Endothelial cell of umbilical vein (primary cell): ENCODE measurements at regions not wholly inside any gene's neighbourhood (a gene's known extent, or its start where the extent isn't known, plus 50 kb on each side); places are given as distances from the start of the nearest gene placed in this dataset.

Source experiments
- BruUV-seq: library from RNA; stranded (reverse); fragments of 400-500 nt; replicated peaks from 2 replicates; lab custom pipeline; 2021; lab: Mats Ljungman, UMichigan
- CTCF ChIA-PET: fragments of 300-600, 350-600 bp; sonication (Branson Sonifier 250); formaldehyde crosslinking; loops from one replicate; lab custom pipeline; 2021; ENCODE audit warnings: antibody characterized with exemption, inconsistent platforms; lab: Charles Lee
- POLR2A ChIA-PET: fragments of 300-600, 350-600 bp; sonication (Branson Sonifier 250); formaldehyde crosslinking; loops from one replicate; lab custom pipeline; 2021; ENCODE audit warnings: antibody characterized with exemption, inconsistent platforms; lab: Charles Lee
- DNase-seq: peaks from one replicate; pipeline ENCODE4 v3.0.0-alpha.2; 2011; ENCODE audit warnings: low read depth, low spot score
- FAIRE-seq: peaks from 2 replicates; lab custom pipeline; 2011; peaks lifted over from hg19 to GRCh38; lab: Jason Lieb, UNC
- H2AFZ ChIP-seq: 2 replicates; pipeline ENCODE4 v1.6.0; 2012; ENCODE audit warnings: low read depth, low read length, control low read depth, inconsistent platforms
- H3K27ac ChIP-seq: 2 replicates; pipeline ENCODE4 v1.5.1; 2011; ENCODE audit warnings: low read depth, mild to moderate bottlenecking, control low read depth, low read length, moderate library complexity; ENCODE audit not compliant: insufficient read depth
- H3K27me3 ChIP-seq, 2 experiments: 2 replicates each; pipeline versions ENCODE4 v1.6.0 to v1.6.1; 2011; ENCODE audit warnings: low read length in 2 of 2, mixed read lengths in 1 of 2; ENCODE audit not compliant: control insufficient read depth in 2 of 2, insufficient read depth in 2 of 2
- H3K36me3 ChIP-seq, 2 experiments: 2 replicates in 1 of 2; 3 replicates in 1 of 2; pipeline ENCODE4 v1.5.1; 2011; ENCODE audit warnings: low read length in 2 of 2, mild to moderate bottlenecking in 1 of 2, moderate library complexity in 1 of 2; ENCODE audit not compliant: control insufficient read depth in 2 of 2, insufficient read depth in 2 of 2; ENCODE audit errors: extremely low read depth in 1 of 2
- H3K4me1 ChIP-seq: 3 replicates; pipeline ENCODE4 v1.5.1; 2011; ENCODE audit warnings: mild to moderate bottlenecking, low read length; ENCODE audit not compliant: control insufficient read depth, insufficient read depth; ENCODE audit errors: extremely low read depth
- H3K4me2 ChIP-seq: 2 replicates; pipeline ENCODE4 v1.6.1; 2011; ENCODE audit warnings: low read length, control low read depth, mixed read lengths; ENCODE audit not compliant: insufficient read depth
- H3K4me3 ChIP-seq, 3 experiments: fragments of 200-600 bp in 1 of 3; sonication (generic), shearing (Covaris generic) in 1 of 3; replicated peaks in 1 of 3; 2 replicates each; pipeline ENCODE4 v1.5.1; 2011 to 2016; ENCODE audit warnings: control low read depth in 3 of 3, low read length in 3 of 3, mild to moderate bottlenecking in 2 of 3, inconsistent platforms in 1 of 3, low read depth in 1 of 3, moderate library complexity in 1 of 3; ENCODE audit not compliant: insufficient read depth in 1 of 3
- H3K79me2 ChIP-seq: 2 replicates; pipeline ENCODE4 v1.6.0; 2012; ENCODE audit warnings: low read length, inconsistent platforms; ENCODE audit not compliant: control insufficient read depth, insufficient read depth
- H3K9ac ChIP-seq: replicated peaks from 2 replicates; pipeline ENCODE3; 2011; ENCODE audit warnings: low read length, control low read depth; ENCODE audit not compliant: insufficient read depth; ENCODE audit errors: extremely low read depth
- H3K9me1 ChIP-seq: replicated peaks from 3 replicates; pipeline ENCODE4 v1.6.0; 2011; ENCODE audit warnings: mild to moderate bottlenecking, low read length; ENCODE audit not compliant: control insufficient read depth, insufficient read depth; ENCODE audit errors: extremely low read depth
- H3K9me3 ChIP-seq: replicated peaks from 2 replicates; pipeline ENCODE4 v1.5.1; 2012; ENCODE audit warnings: low read length, inconsistent platforms; ENCODE audit not compliant: control insufficient read depth, insufficient read depth
- H4K20me1 ChIP-seq: replicated peaks from 2 replicates; pipeline ENCODE3; 2011; ENCODE audit warnings: mild to moderate bottlenecking, low read length; ENCODE audit not compliant: control insufficient read depth, insufficient read depth; ENCODE audit errors: extremely low read depth
- FOS ChIP-seq: IDR thresholded peaks from 2 replicates; pipeline ENCODE4 v1.6.1; 2011; ENCODE audit warnings: mild to moderate bottlenecking, low read length, moderate library complexity, borderline replicate concordance; ENCODE audit not compliant: insufficient read depth
- GATA2 ChIP-seq: IDR thresholded peaks from 2 replicates; pipeline ENCODE4 v1.7.0; 2011; ENCODE audit warnings: low read depth, mild to moderate bottlenecking, moderate library complexity, mixed read lengths, low read length; ENCODE audit not compliant: insufficient read length, insufficient read depth
- JUN ChIP-seq: IDR thresholded peaks from 2 replicates; pipeline ENCODE4 v1.6.1; 2011; ENCODE audit warnings: borderline replicate concordance, low read depth; ENCODE audit not compliant: insufficient read length, insufficient read depth
- MAX ChIP-seq: IDR thresholded peaks from 2 replicates; pipeline ENCODE4 v1.6.1; 2011; ENCODE audit not compliant: insufficient read depth, insufficient read length
- MYC ChIP-seq: IDR thresholded peaks from one replicate; pipeline ENCODE4 v1.6.1; 2011; ENCODE audit warnings: mild to moderate bottlenecking, low read depth, low read length
- POLR2AphosphoS5 ChIP-seq: IDR thresholded peaks from 2 replicates; pipeline ENCODE4 v1.6.1; 2012; ENCODE audit warnings: low read depth, mild to moderate bottlenecking, control low read depth, low read length, moderate library complexity; ENCODE audit not compliant: insufficient read depth
- dilution Hi-C: fragments of 300-500 bp; cut with MboI; formaldehyde crosslinking; loops from one replicate; pipeline ENCODE4 v1.15.0; 2019; ENCODE audit warnings: low sequenced_read_pairs; ENCODE audit not compliant: extremely low pct_ligation_motif_present
- intact Hi-C: fragments of 100-400 bp; cut with micrococcal nuclease; formaldehyde crosslinking; loops from one replicate; pipeline ENCODE4 v1.10.0; 2022
- TF ChIP-seq, protein P1 (sequence below), 2 donors: IDR thresholded peaks; 1 replicate in 1 of 2; 2 replicates in 1 of 2; pipeline ENCODE4 v1.5.1; 2011; ENCODE audit warnings: low read length in 2 of 2, mild to moderate bottlenecking in 2 of 2, moderate library complexity in 2 of 2, control low read depth in 1 of 2, inconsistent platforms in 1 of 2, low read depth in 1 of 2; ENCODE audit not compliant: insufficient read depth in 1 of 2; ENCODE audit errors: extremely low read depth in 1 of 2

DNA sequence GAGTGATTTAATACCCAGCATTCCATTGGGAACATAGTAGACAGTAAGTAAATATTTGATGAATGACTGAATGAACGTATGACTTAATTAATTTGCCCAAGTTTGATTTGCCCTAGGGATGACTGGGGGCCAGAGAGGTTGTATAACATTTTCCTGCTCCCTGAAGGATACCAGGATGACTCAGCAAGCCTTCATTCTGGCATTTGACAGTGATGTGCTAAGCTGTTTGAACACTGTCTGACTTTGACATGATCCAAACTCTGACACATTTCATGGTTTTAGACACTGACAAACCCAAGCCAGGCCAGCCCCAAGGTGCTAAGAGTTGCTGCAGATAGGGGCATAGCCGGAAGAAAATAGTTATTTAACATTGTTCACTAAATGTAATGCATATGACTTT lies 53.4 kb upstream of the KLF12 start:
- H3K4me3 ChIP-seq = no peak overlapping the region
- H3K27me3 ChIP-seq = no peaks in the 10 kb centered on the region
- FAIRE-seq (peak; percentile 70), DNase-seq (peak; percentile 30)
- peak overlapping the region; percentile 26 for H2AFZ ChIP-seq
- ChIA-PET CTCF (interaction anchor here (0.8 to 1.5 kb wide), 2 partner anchors 97 to 99 kb away, joined by 4 read pairs; no protein-coding TSS in a partner anchor), POLR2A (no interaction called here)
- intact Hi-C loops = no loop called here
- dilution Hi-C loops = no loop called here
- no peak for TF ChIP-seq POLR2AphosphoS5
- TF ChIP-seq, protein P1, sequence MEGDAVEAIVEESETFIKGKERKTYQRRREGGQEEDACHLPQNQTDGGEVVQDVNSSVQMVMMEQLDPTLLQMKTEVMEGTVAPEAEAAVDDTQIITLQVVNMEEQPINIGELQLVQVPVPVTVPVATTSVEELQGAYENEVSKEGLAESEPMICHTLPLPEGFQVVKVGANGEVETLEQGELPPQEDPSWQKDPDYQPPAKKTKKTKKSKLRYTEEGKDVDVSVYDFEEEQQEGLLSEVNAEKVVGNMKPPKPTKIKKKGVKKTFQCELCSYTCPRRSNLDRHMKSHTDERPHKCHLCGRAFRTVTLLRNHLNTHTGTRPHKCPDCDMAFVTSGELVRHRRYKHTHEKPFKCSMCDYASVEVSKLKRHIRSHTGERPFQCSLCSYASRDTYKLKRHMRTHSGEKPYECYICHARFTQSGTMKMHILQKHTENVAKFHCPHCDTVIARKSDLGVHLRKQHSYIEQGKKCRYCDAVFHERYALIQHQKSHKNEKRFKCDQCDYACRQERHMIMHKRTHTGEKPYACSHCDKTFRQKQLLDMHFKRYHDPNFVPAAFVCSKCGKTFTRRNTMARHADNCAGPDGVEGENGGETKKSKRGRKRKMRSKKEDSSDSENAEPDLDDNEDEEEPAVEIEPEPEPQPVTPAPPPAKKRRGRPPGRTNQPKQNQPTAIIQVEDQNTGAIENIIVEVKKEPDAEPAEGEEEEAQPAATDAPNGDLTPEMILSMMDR (IDR thresholded peaks at IDR 0.05; ENCODE audit: extremely low read depth in 1 of 2, insufficient read depth in 1 of 2, low read depth in 1 of 2, low read length in 2 of 2) = no peak
- TF ChIP-seq MYC = no peak
- TF ChIP-seq JUN = peak; percentile 26
- no peak for TF ChIP-seq MAX
- TF ChIP-seq GATA2 = no peak
- TF ChIP-seq FOS = peak; percentile 66
- no peaks in the 10 kb centered on the region for H3K9me1 ChIP-seq
- H3K36me3 ChIP-seq = no peaks in the 10 kb centered on the region
- H4K20me1 ChIP-seq = no peaks in the 10 kb centered on the region
- no TSS peak for BruUV-seq
- no peaks in the 10 kb centered on the region for H3K9me3 ChIP-seq
- no peaks in the 10 kb centered on the region for H3K79me2 ChIP-seq
- peaks cover 13% of the 10 kb centered on the region for H3K4me1 ChIP-seq
- H3K4me2 ChIP-seq = no peak overlapping the region
- no peak overlapping the region for H3K27ac ChIP-seq
- H3K9ac ChIP-seq = no peak overlapping the region
